GM23338 (cell line): ENCODE measurements at regions not wholly inside any gene's neighbourhood (a gene's known extent, or its start where the extent isn't known, plus 50 kb on each side); places are given as distances from the start of the nearest gene placed in this dataset.

Source experiments
- ATAC-seq: fragments of 200-7000 bp; cut with Tn5 transposase; 3 replicates; pipeline ENCODE4 v1.9.1; 2020
- DNase-seq: peaks from one replicate; pipeline ENCODE4 v3.0.0-alpha.2; 2015; ENCODE audit warnings: low spot score
- H2AFZ ChIP-seq: fragments of 200-600 bp; sonication (generic); 2 replicates; pipeline ENCODE4 v1.8.0; 2016; ENCODE audit warnings: antibody characterized with exemption, mild to moderate bottlenecking, moderate library complexity
- H3F3A ChIP-seq: fragments of 200-600 bp; sonication (generic); replicated peaks from 2 replicates; pipeline ENCODE4 v1.8.0; 2017; ENCODE audit warnings: antibody characterized with exemption, mixed run types, low read depth
- H3K27ac ChIP-seq: fragments of 200-600 bp; sonication (generic); 2 replicates; pipeline ENCODE4 v1.6.1; 2016; ENCODE audit warnings: low read depth
- H3K27me3 ChIP-seq: fragments of 200-600 bp; sonication (generic); 2 replicates; pipeline ENCODE4 v1.8.0; 2016; ENCODE audit warnings: mild to moderate bottlenecking, mixed run types, moderate library complexity; ENCODE audit not compliant: insufficient read depth
- H3K36me3 ChIP-seq: fragments of 200-600 bp; sonication (generic); 2 replicates; pipeline ENCODE4 v1.8.0; 2016; ENCODE audit warnings: mild to moderate bottlenecking; ENCODE audit not compliant: insufficient read depth
- H3K4me1 ChIP-seq: fragments of 200-600 bp; sonication (generic); 2 replicates; pipeline ENCODE4 v1.8.0; 2016; ENCODE audit warnings: mild to moderate bottlenecking, moderate library complexity; ENCODE audit not compliant: insufficient read depth
- H3K4me2 ChIP-seq: fragments of 200-600 bp; sonication (generic); 2 replicates; pipeline ENCODE4 v1.7.1; 2017; ENCODE audit warnings: mixed run types
- H3K4me3 ChIP-seq: fragments of 200-600 bp; sonication (generic); 2 replicates; pipeline ENCODE4 v1.6.1; 2016; ENCODE audit warnings: mixed run types
- H3K79me2 ChIP-seq: fragments of 200-600 bp; sonication (generic); replicated peaks from 2 replicates; pipeline ENCODE4 v1.8.0; 2017; ENCODE audit warnings: mild to moderate bottlenecking; ENCODE audit not compliant: insufficient read depth
- H3K9me2 ChIP-seq: fragments of 200-600 bp; sonication (generic); 2 replicates; pipeline ENCODE4 v1.8.0; 2017; ENCODE audit not compliant: insufficient read depth
- H4K20me1 ChIP-seq: fragments of 200-600 bp; sonication (generic); replicated peaks from 2 replicates; pipeline ENCODE4 v1.8.0; 2017; ENCODE audit warnings: mild to moderate bottlenecking; ENCODE audit not compliant: insufficient read depth
- H3K27ac Mint-ChIP-seq: 2 replicates; pipeline ENCODE4 v1.8.0; 2020; ENCODE audit warnings: inconsistent platforms, mild to moderate bottlenecking, moderate library complexity, mixed read lengths
- H3K27me3 Mint-ChIP-seq: 3 replicates; pipeline ENCODE4 v1.8.0; 2022; ENCODE audit warnings: low read depth, mild to moderate bottlenecking, moderate library complexity, mixed read lengths, inconsistent platforms; ENCODE audit not compliant: insufficient read depth, poor library complexity
- H3K36me3 Mint-ChIP-seq: 3 replicates; pipeline ENCODE4 v1.8.0; 2021; ENCODE audit warnings: low read depth, mild to moderate bottlenecking, inconsistent platforms, moderate library complexity, mixed read lengths
- H3K4me1 Mint-ChIP-seq: 3 replicates; pipeline ENCODE4 v1.8.0; 2020; ENCODE audit warnings: mild to moderate bottlenecking, inconsistent platforms, mixed read lengths
- H3K4me3 Mint-ChIP-seq: 3 replicates; pipeline ENCODE4 v1.8.0; 2021; ENCODE audit warnings: moderate library complexity, mild to moderate bottlenecking, inconsistent platforms, mixed read lengths
- H3K9me3 Mint-ChIP-seq: 3 replicates; pipeline ENCODE4 v1.8.0; 2020; ENCODE audit warnings: moderate library complexity, mild to moderate bottlenecking, inconsistent platforms, mixed read lengths
- CREB1 ChIP-seq: fragments of 250-450 bp; sonication (Bioruptor Pico); IDR thresholded peaks from 2 replicates; pipeline ENCODE4 v1.5.0; 2020; ENCODE audit warnings: low read depth, mild to moderate bottlenecking, moderate library complexity
- ETS1 ChIP-seq: IDR thresholded peaks from 2 replicates; pipeline ENCODE4 v1.6.1; 2016; ENCODE audit warnings: antibody characterized with exemption
- EZH2 ChIP-seq: fragments of 200-600 bp; sonication (generic); IDR thresholded peaks from one replicate; pipeline ENCODE4 v1.8.0; 2017; ENCODE audit warnings: antibody characterized with exemption, mild to moderate bottlenecking, low read depth; ENCODE audit not compliant: unreplicated experiment
- POLR2AphosphoS5 ChIP-seq: IDR thresholded peaks from 2 replicates; pipeline ENCODE4 v1.6.1; 2016; ENCODE audit warnings: antibody characterized with exemption, low read depth
- ZNF114 ChIP-seq: fragments of 250-450 bp; sonication (Bioruptor Pico); IDR thresholded peaks from 2 replicates; pipeline ENCODE4 v1.5.0; 2020; ENCODE audit warnings: mild to moderate bottlenecking, moderate library complexity
- ZNF462 ChIP-seq: fragments of 250-450 bp; sonication (Bioruptor Pico); IDR thresholded peaks from 2 replicates; pipeline ENCODE4 v1.5.0; 2020; ENCODE audit warnings: mild to moderate bottlenecking, moderate library complexity

GRCh38 chr1:234775477-234776246 is 165.7 kb upstream of the IRF2BP2 start:
- DNase-seq (no peak), ATAC-seq (no peak)
- no peaks in the 10 kb centered on the region for H3K79me2 ChIP-seq
- TF ChIP-seq POLR2AphosphoS5 (no peak), ETS1 (no peak), CREB1 (no peak), ZNF462 (CRISPR knock-in tag) (no peak), ZNF114 (CRISPR knock-in tag) (no peak), EZH2 (no peak)
- peaks cover 27% of the 10 kb centered on the region for H3K4me1 ChIP-seq
- peaks cover 30% of the 10 kb centered on the region for H3K9me2 ChIP-seq
- H3K4me1 Mint-ChIP-seq: peaks cover 12% of the 10 kb centered on the region
- no peak overlapping the region for H3K4me2 ChIP-seq
- no peak overlapping the region for H2AFZ ChIP-seq
- 0 out of 2 replicates have a peak, but pooled peaks cover 5% of the 10 kb centered on the region for H3K27me3 ChIP-seq
- peaks cover 3% of the 10 kb centered on the region; the same call in 2 of the 3 replicates for H3K9me3 Mint-ChIP-seq
- H3K4me3 Mint-ChIP-seq: no peak overlapping the region
- no peaks in the 10 kb centered on the region for H3K36me3 ChIP-seq
- H3K4me3 ChIP-seq: no peak overlapping the region
- peaks cover 4% of the 10 kb centered on the region for H3K27me3 Mint-ChIP-seq
- no peak overlapping the region for H3K27ac Mint-ChIP-seq
- H3K36me3 Mint-ChIP-seq: no peaks in the 10 kb centered on the region; the same call in 2 of the 3 replicates
- H4K20me1 ChIP-seq: no peaks in the 10 kb centered on the region
- no peak overlapping the region for H3K27ac ChIP-seq
- peaks cover 17% of the 10 kb centered on the region for H3F3A ChIP-seq
